HG02870 (cell line): ENCODE measurements at regions not wholly inside any gene's neighbourhood (a gene's known extent, or its start where the extent isn't known, plus 50 kb on each side); places are given as distances from the start of the nearest gene placed in this dataset.

Experiments
- ATAC-seq: cut with Tn5 transposase; IDR thresholded peaks from one replicate; pipeline ENCODE4 v1.9.1; 2021; ENCODE audit warnings: mild to moderate bottlenecking, moderate library complexity; ENCODE audit not compliant: unreplicated experiment

- ATAC-seq, result no peak
Measured at GRCh38 chr10:128520211-128520815, 394.1 kb upstream of the MKI67 start.

GRCh38 chr10:128522551-128523308 is 396.5 kb upstream of the MKI67 start:
- ATAC-seq, result no peak

GRCh38 chr10:128525444-128525843 is 399.2 kb upstream of the MKI67 start:
- no peak for ATAC-seq

GRCh38 chr10:128525936-128526335 is 399.7 kb upstream of the MKI67 start:
- ATAC-seq, result no peak

- ATAC-seq, result no peak
Measured at GRCh38 chr10:128526791-128527375, 400.7 kb upstream of the MKI67 start.

- no peak for ATAC-seq
Measured at GRCh38 chr10:128527711-128528110, 401.5 kb upstream of the MKI67 start.

- no peak for ATAC-seq
Measured at GRCh38 chr10:128528167-128528566, 401.9 kb upstream of the MKI67 start.

- no peak for ATAC-seq
Measured at GRCh38 chr10:128528781-128529180, 402.6 kb upstream of the MKI67 start.

- no peak for ATAC-seq
Measured at GRCh38 chr10:128529225-128529624, 403.0 kb upstream of the MKI67 start.

GRCh38 chr10:128530301-128530700 is 404.1 kb upstream of the MKI67 start:
- no peak for ATAC-seq

GRCh38 chr10:128530946-128531345 is 404.7 kb upstream of the MKI67 start:
- ATAC-seq, result no peak

- ATAC-seq, result no peak
Measured at GRCh38 chr10:128534686-128535085, 408.5 kb upstream of the MKI67 start.

- ATAC-seq, result no peak
Measured at GRCh38 chr10:128536259-128536658, 410.0 kb upstream of the MKI67 start.

GRCh38 chr10:128537834-128538330 is 411.7 kb upstream of the MKI67 start:
- ATAC-seq, result no peak

- no peak for ATAC-seq
Measured at GRCh38 chr10:128538671-128539070, 412.4 kb upstream of the MKI67 start.

GRCh38 chr10:128539510-128540127 is 413.4 kb upstream of the MKI67 start:
- ATAC-seq, result no peak

GRCh38 chr10:128540128-128540762 is 414.0 kb upstream of the MKI67 start:
- no peak for ATAC-seq

- no peak for ATAC-seq
Measured at GRCh38 chr10:128540781-128541761, 414.8 kb upstream of the MKI67 start.

GRCh38 chr10:128541926-128542475 is 415.8 kb upstream of the MKI67 start:
- no peak for ATAC-seq

GRCh38 chr10:128542659-128543058 is 416.4 kb upstream of the MKI67 start:
- ATAC-seq, result no peak
